Upper lobe of left lung (tissue), 6 donors: ENCODE measurements at regions not wholly inside any gene's neighbourhood (a gene's known extent, or its start where the extent isn't known, plus 50 kb on each side); places are given as distances from the start of the nearest gene placed in this dataset.

Source experiments
- ATAC-seq, 2 donors: fragments of 200-7000 bp; cut with Tn5 transposase; one replicate each; pipeline ENCODE4 v1.9.1; 2022; ENCODE audit warnings: mild to moderate bottlenecking in 2 of 2, moderate library complexity in 2 of 2; ENCODE audit not compliant: low FRiP score in 2 of 2
- DNase-seq, 2 donors: peaks; one replicate each; pipeline ENCODE4 v3.0.0-alpha.2; 2019 to 2020
- H3K27ac ChIP-seq, 4 donors: fragments of 200-600 bp; sonication (generic); one replicate each; pipeline ENCODE4 v1.5.1; 2016 to 2019
- H3K27me3 ChIP-seq, 4 donors: fragments of 200-600 bp; sonication (generic); one replicate each; pipeline ENCODE4 v1.5.1; 2017 to 2019
- H3K36me3 ChIP-seq, 4 donors: fragments of 200-600 bp; sonication (generic); one replicate each; pipeline ENCODE4 v1.5.1; 2016 to 2019
- H3K4me1 ChIP-seq, 4 donors: fragments of 200-600 bp; sonication (generic); one replicate each; pipeline ENCODE4 v1.5.1; 2018 to 2019
- H3K4me3 ChIP-seq, 4 donors: fragments of 200-600 bp; sonication (generic); one replicate each; pipeline ENCODE4 v1.5.1; 2017 to 2019; ENCODE audit warnings: mild to moderate bottlenecking in 2 of 4, moderate library complexity in 1 of 4
- H3K9me3 ChIP-seq, 4 donors: fragments of 200-600 bp; sonication (generic); one replicate each; pipeline ENCODE4 v1.5.1; 2018 to 2019
- EP300 ChIP-seq, 4 donors: sonication (generic); formaldehyde crosslinking; IDR thresholded peaks; one replicate each; pipeline ENCODE4 v1.5.1; 2017; ENCODE audit warnings: antibody characterized with exemption in 4 of 4, control low read depth in 2 of 4
- POLR2A ChIP-seq, 4 donors: fragments of 450-650 bp; IDR thresholded peaks; one replicate each; pipeline ENCODE4 v1.5.1; 2016 to 2017; ENCODE audit warnings: antibody characterized with exemption in 4 of 4, mild to moderate bottlenecking in 2 of 4
- POLR2AphosphoS5 ChIP-seq, 2 donors: sonication (generic); formaldehyde crosslinking; IDR thresholded peaks; one replicate each; pipeline ENCODE4 v1.5.1; 2017; ENCODE audit warnings: antibody characterized with exemption in 2 of 2
- WGBS, 2 donors: methylation state at CpG; one replicate each; pipeline ENCODE4 v1.1.5; 2017 to 2018; 5-methylcytosine and 5-hydroxymethylcytosine counted together
- TF ChIP-seq, protein P1 (sequence below), 6 experiments: fragments of 450-650 bp in 4 of 6; fragments of 200-600 bp in 2 of 6; sonication (generic) in 2 of 6; IDR thresholded peaks; one replicate each; pipeline ENCODE4 v1.5.1; 2016 to 2019; ENCODE audit warnings: antibody characterized with exemption in 6 of 6
- donor health status: DM: no; HTN: no; CAD: no; lungs with moderate emphysema.
- donor health status: DM: no; HTN: yes; CAD: no; lungs with severe emphysema.

DNA sequence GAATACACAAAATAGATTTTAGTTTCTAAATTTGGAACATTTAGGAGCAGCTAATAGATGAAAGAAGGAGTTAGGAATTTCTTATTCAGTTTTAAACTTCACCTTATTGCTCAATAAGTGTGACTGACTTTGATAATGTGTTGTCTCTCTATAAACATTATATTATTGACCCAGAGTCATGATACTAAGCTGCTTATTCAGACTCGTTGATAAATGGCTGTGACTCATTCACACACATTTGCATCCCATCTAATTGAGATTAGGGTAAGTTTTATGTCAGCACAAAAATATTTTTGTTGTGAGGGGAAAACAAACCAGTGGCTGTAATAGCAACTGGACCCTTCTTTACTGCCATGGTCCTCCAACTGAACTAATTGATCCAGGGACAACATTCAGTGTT is 137.6 kb downstream of the GOLIM4 start:
- no peak for DNase-seq
- TF ChIP-seq, protein P1, sequence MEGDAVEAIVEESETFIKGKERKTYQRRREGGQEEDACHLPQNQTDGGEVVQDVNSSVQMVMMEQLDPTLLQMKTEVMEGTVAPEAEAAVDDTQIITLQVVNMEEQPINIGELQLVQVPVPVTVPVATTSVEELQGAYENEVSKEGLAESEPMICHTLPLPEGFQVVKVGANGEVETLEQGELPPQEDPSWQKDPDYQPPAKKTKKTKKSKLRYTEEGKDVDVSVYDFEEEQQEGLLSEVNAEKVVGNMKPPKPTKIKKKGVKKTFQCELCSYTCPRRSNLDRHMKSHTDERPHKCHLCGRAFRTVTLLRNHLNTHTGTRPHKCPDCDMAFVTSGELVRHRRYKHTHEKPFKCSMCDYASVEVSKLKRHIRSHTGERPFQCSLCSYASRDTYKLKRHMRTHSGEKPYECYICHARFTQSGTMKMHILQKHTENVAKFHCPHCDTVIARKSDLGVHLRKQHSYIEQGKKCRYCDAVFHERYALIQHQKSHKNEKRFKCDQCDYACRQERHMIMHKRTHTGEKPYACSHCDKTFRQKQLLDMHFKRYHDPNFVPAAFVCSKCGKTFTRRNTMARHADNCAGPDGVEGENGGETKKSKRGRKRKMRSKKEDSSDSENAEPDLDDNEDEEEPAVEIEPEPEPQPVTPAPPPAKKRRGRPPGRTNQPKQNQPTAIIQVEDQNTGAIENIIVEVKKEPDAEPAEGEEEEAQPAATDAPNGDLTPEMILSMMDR (IDR thresholded peaks at IDR 0.05), result no peak
- TF ChIP-seq EP300 (IDR thresholded peaks at IDR 0.05), result no peak
- TF ChIP-seq POLR2AphosphoS5 (IDR thresholded peaks at IDR 0.05), result no peak
- TF ChIP-seq POLR2A (IDR thresholded peaks at IDR 0.05), result no peak
- no peaks in the 10 kb centered on the region for H3K4me1 ChIP-seq
- no peaks in the 10 kb centered on the region for H3K9me3 ChIP-seq
- H3K27ac ChIP-seq, result no peak overlapping the region
- H3K36me3 ChIP-seq, result no peaks in the 10 kb centered on the region
- no peak overlapping the region for H3K4me3 ChIP-seq
- WGBS, 2 donors, result 35 to 55% methylated on average over 1 of the region's 1 CpG
- no peak for ATAC-seq
- no peaks in the 10 kb centered on the region for H3K27me3 ChIP-seq

DNA sequence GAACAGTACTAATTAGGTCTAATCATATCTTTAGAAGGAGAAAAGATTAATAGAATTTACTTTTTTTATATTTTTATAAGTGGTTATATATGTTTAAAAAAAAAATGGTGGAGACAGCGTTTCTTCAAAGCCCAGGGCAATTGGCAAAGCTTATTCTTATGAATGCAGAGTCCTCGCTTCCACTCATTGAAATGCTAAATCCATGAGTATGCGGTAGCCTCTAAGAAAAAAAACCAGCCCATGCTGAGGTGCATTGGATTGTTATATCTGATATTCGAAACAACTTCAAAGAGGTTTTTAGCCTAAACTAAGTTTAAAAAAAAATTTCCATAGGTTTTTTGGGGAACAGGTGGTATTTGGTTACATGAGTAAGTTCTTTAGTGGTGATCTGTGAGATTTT is 142.8 kb downstream of the GOLIM4 start:
- H3K9me3 ChIP-seq, result no peaks in the 10 kb centered on the region
- no peak overlapping the region for H3K27ac ChIP-seq
- H3K4me3 ChIP-seq, result no peak overlapping the region
- 69 to 80% methylated on average over 4 of the region's 4 CpGs for WGBS, 2 donors
- no peaks in the 10 kb centered on the region for H3K27me3 ChIP-seq
- DNase-seq (no peak), ATAC-seq (no peak)
- no peaks in the 10 kb centered on the region for H3K36me3 ChIP-seq
- H3K4me1 ChIP-seq, result no peaks in the 10 kb centered on the region
- TF ChIP-seq POLR2A (IDR thresholded peaks at IDR 0.05) (no peak), EP300 (IDR thresholded peaks at IDR 0.05) (no peak), POLR2AphosphoS5 (IDR thresholded peaks at IDR 0.05) (no peak)
- TF ChIP-seq, protein P1 (IDR thresholded peaks at IDR 0.05), result no peak

DNA sequence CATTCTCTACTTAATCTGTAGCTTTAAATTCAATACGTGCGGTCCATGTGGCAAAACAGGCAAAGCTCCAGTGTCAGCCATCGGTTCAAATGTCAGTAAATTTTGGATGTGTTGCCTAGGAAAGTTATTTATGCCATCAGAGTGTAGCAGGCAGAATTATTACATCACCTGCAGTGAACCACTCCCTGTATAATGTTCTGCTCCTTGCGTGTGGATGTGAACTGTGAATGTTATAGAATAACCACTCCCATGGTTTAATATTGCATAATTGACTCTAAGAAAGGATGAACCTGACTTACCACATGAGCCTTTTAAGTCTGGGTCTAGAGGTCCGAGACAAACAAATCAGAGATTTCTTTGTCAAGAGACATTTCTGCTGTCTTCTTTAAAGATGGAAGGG is 145.5 kb downstream of the GOLIM4 start:
- no peaks in the 10 kb centered on the region for H3K27me3 ChIP-seq
- no peaks in the 10 kb centered on the region for H3K9me3 ChIP-seq
- TF ChIP-seq, protein P1 (IDR thresholded peaks at IDR 0.05), result no peak
- TF ChIP-seq EP300 (IDR thresholded peaks at IDR 0.05) (no peak), POLR2A (IDR thresholded peaks at IDR 0.05) (no peak), POLR2AphosphoS5 (IDR thresholded peaks at IDR 0.05) (no peak)
- ATAC-seq (no peak), DNase-seq (no peak)
- no peaks in the 10 kb centered on the region for H3K4me1 ChIP-seq
- H3K4me3 ChIP-seq, result no peak overlapping the region
- no peaks in the 10 kb centered on the region for H3K36me3 ChIP-seq
- 84 to 90% methylated on average over 5 of the region's 5 CpGs for WGBS, 2 donors
- H3K27ac ChIP-seq, result no peak overlapping the region

DNA sequence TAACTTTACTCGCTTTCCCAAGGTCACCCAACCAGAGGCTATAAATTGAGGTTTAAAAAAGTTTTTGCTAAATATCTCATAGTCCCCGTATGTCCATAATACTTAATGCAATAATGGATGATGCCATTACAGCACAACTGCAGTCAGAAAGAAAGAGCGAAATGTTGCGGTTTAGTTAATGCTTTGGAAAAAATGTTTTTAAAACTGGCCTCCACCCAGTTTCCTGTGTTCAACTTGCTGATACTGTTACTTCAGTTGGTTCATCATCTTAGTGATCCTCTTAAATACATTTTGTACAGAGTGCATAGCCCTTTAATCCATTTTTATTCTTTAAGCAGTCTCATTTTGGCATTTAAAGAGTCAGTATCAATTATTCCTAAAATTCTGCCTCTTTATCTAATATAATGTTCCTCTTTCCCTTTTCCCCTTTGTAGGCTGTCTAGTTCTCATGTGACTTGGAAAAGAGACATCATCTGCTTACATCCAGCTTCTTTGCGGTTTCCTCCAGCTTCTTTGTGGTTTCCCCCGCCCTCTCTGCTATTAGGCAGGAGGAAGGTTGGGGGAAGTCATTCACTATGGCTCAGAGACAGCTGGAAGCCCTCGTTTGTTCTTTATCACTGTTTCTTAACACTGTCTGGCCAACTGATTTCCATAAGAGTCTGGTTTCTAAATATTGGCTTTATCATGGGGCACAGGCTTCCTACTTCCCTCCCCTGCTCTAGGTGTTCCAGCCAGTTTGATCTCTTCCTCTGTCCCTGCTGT is 154.3 kb downstream of the GOLIM4 start:
- no peak overlapping the region for H3K4me3 ChIP-seq
- WGBS, 2 donors, result 38 to 41% methylated on average over 7 of the region's 7 CpGs
- ATAC-seq (peak; percentile 77 to 97), DNase-seq (peak in 1 of 2 donors; percentile 52)
- no peaks in the 10 kb centered on the region for H3K9me3 ChIP-seq
- no peaks in the 10 kb centered on the region for H3K27me3 ChIP-seq
- H3K4me1 ChIP-seq, result no peaks in the 10 kb centered on the region
- H3K27ac ChIP-seq, result no peak overlapping the region
- no peaks in the 10 kb centered on the region for H3K36me3 ChIP-seq
- TF ChIP-seq POLR2A (IDR thresholded peaks at IDR 0.05) (no peak), EP300 (IDR thresholded peaks at IDR 0.05) (peak in 1 of 4 donors; percentile 64), POLR2AphosphoS5 (IDR thresholded peaks at IDR 0.05) (no peak)
- TF ChIP-seq, protein P1 (IDR thresholded peaks at IDR 0.05), result no peak

DNA sequence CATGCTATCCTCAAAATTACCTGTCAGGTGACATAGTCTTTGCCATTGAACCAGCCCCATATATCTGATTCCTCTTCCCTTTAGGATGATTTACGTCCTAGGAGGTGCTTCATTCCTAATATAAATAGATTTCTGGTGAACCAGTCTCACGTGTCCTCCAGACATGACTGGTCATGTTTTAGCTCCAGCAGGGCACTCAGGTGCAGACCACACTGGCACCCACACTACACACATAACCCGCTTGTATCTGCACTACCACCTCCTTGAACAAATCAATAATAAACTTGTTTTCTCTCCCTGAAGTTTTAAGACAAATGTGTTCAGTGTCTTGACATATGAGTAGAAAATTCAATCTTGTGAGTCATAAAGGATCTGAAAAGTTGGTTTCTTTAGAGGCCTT is 155.5 kb downstream of the GOLIM4 start:
- Histone ChIP-seq H3K27me3 (no peaks in the 10 kb centered on the region), H3K4me3 (no peak overlapping the region)
- TF ChIP-seq, protein P1 (IDR thresholded peaks at IDR 0.05), result no peak
- TF ChIP-seq POLR2AphosphoS5 (IDR thresholded peaks at IDR 0.05) (no peak), POLR2A (IDR thresholded peaks at IDR 0.05) (no peak), EP300 (IDR thresholded peaks at IDR 0.05) (no peak)

More for the DNA sequence above, 155.5 kb downstream of the GOLIM4 start:
- ATAC-seq (no peak), DNase-seq (no peak)
- Histone ChIP-seq H3K27ac (no peak overlapping the region), H3K4me1 (no peaks in the 10 kb centered on the region), H3K9me3 (no peaks in the 10 kb centered on the region), H3K36me3 (no peaks in the 10 kb centered on the region)
- 82 to 83% methylated on average over 3 of the region's 3 CpGs for WGBS, 2 donors
